DMS53 treated with DMSO at 0.1 percent for 48 hours (cell line): ENCODE measurements at regions not wholly inside any gene's neighbourhood (a gene's known extent, or its start where the extent isn't known, plus 50 kb on each side); places are given as distances from the start of the nearest gene placed in this dataset.
A peak's percentile ranks its signal among the peaks of the same experiment; 100 is the strongest.
"Not testable (repeated sequence)": the region's sequence is repeated elsewhere in the genome, so short reads cannot be mapped to it uniquely, and the experiment has no call there.

Experiments used
- DNase-seq: peaks from one replicate; lab custom pipeline; 2025; ENCODE audit not compliant: unreplicated experiment; lab: John Stamatoyannopoulos, UW

DNA sequence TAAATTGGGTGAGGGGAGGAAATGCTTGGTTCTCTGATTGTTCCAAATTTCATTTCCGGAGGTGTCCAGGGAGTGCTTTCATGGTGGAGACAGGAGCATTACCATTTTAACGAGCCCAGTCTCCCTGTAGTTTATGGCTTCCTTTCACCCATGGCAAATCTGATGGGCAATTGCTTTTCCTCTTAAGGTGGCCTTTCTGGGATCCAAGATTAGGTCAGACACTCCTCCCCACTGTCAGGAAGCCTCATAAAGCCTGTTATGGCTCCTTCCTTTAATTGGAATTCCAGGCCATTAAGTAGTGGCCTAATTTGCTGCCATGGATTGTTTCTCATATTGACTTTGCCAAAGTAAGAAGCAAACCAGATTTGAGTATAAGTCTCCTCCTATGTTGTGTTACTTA is 157.8 kb downstream of the PDCD6IP start:
- DNase-seq = no peak

DNA sequence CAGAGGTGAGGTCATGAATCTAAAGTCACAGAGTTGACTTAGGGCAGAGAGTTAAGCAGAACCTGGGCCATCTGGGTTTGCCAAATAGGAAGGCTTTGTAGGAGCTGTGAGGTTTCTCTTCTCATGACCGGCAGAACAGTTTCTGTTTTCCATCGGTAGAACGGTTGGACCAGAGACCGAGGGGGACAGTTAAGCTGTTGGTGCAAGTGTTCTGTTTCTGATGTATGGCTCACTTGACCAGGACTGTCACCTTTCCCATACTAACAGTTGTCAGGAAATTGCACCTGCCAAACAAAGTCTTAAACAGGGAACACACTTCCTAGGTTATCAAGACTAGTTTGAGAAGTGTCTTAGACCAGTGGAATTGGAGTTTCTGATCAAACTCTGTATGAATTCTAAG is 158.3 kb downstream of the PDCD6IP start:
- DNase-seq = no peak

DNA sequence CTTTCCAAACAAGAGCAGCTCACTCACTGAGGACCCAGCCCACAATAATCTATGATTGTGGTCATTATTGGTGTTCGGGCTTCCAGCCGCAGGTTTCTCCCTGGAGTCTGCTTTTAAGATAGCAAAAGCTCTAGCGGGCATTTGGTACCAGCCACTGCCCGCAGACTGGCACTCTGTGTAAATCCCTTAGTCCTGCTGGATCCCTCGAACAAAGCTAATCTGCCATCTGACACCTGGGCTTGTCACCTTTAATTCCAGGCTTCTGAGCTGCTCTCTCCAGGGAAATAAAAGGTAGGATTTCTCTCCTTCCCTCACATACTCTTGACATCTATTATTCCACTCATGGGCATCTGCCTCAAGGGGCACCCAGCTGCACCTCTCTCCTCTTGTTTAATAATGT is 158.7 kb downstream of the PDCD6IP start:
- DNase-seq = no peak

DNA sequence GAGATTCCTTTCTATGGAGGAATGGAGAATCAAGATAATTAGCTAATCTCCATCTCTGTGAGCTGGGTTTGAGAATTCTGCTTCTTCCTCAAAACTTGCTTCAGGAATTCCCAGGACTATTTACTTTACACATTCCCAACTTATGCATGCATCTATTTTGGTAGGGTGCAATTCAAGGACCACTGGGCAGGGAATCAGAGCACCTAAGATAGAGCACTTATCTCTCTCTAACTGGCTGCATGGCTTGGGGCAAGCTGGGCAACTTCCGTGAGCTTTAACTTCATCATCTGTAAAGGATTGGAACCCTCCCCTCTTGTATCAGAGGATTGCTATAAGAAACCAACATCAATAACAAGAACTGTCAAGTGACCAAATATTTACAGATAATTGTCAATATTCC is 160.2 kb downstream of the PDCD6IP start:
- DNase-seq = no peak

DNA sequence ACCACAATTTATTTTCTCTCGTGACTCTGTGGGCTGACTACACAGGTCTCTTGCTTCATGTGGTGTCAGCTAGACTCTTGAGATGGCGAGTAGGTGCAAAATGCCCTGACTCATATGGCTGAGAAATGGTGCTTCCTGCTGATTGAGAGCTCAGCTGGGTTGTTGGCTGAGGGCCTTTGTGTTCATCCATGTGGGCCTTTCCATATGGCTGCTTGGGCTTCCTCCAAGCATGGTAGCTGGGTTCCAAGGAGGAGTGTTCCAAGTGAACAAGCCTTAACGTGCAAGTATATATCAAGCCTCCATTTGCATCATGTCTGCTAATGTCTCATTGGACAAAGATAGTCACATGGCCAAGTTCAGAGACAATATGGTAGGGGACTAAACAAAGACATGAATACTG is 164.0 kb downstream of the PDCD6IP start:
- no peak for DNase-seq

DNA sequence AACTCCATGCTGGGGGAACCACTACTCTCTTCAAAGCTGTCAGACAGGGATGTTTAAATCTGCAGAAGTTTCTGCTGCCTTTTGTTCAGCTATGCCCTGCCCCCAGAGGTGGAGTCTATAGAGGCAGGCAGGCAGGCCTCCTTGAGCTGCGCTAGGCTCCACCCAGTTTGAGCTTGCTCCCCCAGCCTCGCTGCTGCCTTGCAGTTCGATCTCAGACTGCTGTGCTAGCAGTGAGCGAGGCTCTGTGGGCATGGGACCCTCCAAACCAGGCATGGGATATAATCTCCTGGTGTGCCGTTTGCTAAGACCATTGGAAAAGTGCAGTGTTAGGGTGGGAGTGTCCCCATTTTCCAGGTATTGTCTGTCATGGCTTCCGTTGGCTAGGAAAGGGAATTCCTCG is 171.8 kb downstream of the PDCD6IP start:
- DNase-seq = not testable (repeated sequence)

DNA sequence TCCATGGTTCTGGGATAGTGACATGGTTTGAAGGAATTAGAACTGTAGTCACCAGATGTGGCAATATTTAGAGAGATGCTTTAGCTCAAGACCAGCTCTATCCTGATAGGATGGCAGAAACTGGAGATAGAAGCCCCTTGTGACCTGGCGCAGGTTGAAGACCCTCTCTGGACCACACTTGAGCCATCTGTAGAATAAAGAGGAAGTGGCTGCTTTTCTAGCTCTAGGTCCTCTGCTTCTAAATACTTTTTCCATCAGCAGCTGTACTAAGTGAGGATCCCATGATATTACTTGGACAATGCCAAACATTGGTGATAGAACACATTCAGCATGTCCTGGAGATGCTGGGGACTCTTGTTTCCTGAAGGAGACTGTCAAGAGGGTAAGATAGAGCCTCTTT is 172.6 kb downstream of the PDCD6IP start:
- no peak for DNase-seq

DNA sequence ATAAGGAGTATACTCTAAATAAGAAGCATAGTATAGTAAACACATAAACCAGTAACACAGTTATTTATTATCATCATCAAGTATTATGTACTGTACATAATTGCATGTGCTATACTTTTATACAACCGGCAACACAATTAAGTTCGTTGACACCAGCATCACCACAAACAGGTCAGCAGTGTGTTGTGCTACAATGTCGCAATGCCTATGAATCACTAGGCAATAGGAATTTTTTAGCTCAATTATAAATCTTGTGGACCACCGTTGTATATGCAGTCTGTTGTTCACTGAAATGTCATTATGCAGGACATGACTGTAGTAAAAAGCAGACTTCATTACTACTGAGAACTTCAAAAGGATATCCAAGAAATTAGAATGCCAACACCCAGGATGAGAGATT is 177.0 kb downstream of the PDCD6IP start:
- DNase-seq = no peak

DNA sequence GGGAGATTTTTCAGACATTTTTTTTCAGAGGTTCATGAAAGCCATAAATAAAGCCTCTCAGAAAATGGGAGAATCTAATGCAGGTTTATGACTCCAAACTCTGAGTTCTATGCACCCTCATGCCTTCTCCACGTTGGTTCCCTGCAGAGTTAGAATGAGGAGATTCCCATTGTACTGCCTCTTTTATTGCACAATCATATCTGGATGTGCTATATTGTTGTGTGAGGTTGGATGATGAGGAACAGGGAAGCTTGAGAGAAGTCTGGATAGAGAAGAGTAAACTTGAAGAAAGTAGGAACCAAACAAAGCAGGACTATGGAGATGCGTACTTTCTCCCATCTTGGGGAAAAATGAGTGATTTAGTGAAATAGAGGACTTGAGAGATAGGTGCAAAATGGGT is 178.8 kb downstream of the PDCD6IP start:
- no peak for DNase-seq

DNA sequence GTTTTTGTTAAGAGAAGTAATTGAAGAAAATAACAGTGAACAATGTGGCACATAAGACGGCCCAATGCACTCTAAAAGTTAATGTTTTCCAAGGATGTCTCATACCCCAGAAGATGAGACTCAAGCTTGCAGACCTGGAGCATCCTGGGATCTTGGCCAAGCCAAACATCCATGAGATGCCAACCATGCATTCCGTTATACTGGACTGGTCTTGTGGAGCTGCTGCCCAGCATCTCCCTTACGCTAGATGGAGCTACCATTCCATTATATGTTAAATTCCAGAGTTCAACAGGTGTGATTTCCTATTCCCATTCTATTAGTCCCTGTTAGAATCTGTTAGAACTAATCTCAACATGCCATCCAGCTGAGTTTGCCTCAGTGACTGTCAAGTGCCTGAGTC is 181.8 kb downstream of the PDCD6IP start:
- DNase-seq = peak; percentile 14

DNA sequence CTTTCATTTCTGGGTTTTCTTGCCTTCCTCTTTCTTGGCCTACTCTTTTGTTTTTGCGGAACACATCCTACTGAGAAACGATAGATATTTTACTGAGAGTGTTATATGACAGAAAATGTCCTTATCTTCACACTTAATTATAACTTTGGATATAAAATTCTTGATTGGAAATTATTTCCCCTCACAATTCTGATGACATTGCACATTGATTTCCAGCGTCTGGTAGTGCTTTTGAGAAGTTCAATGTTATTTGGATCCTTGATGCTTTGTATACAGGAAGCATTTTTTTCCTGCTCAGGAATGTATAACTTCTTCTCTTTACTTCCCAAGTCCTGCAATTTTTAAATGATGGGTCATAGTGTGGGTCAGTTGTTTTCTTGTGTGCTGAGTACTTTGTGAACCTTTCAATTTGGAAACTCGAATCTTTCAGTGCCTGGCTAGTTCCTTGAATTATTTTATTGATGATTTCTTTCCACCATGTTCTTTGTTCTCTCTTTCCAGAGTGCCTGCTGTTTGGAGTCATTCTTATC is 183.9 kb downstream of the PDCD6IP start:
- no peak for DNase-seq

DNA sequence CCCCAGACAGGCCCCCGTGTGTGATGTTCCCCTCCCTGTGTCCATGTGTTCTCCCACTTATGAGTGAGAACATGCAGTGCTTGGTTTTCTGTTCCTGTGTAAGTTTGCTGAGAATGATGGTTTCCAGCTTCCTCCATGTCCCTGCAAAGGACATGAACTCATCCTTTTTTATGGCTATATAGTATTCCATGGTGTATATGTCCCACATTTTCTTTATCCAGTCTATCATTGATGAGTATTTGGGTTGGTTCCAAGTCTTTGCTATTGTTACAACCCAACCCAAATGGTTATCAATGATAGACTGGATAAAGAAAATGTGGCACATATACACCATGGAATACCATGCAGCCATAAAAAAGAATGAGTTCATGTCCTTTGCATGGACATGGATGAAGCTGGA is 184.5 kb downstream of the PDCD6IP start:
- not testable (repeated sequence) for DNase-seq

DNA sequence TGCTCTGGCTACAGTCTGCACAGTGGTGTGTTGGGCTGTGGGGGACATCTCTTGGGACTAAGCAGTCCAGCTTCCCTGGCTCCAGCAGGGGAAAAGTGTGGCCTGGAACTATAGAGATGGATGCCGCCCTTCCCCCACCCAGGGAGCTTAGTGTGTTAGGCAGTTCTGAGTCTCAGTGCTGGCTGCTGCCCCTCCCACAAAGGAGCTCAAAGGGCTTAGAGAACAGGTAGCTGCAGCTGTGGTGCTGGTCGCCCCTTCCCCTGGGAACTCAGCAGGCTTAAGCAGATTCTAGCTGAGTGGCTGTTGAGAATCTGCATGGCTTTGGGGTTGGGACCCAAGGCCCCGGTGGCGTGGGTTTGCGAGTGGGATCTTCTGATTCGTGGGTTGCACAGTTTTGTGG is 190.8 kb downstream of the PDCD6IP start:
- DNase-seq = no peak

DNA sequence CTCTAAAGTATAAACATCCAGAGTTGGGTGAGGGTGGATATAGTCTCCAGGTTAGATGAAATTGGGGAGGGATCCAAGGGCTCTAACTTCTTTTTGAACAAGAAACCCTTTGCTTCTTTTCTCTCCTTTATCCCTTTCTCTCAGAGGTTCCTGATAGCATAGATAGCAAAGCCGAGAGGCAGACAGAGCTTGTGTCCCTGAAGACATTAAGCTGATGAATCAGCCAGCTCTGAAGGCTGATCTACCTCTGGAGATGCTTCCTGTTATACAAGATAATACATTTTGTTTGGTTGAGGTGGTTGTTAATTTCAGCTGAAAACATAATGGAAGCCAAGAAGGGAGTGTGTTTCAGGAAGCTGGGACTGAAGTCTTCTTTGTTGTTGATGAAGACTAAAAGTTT is 193.2 kb downstream of the PDCD6IP start:
- DNase-seq = no peak

DNA sequence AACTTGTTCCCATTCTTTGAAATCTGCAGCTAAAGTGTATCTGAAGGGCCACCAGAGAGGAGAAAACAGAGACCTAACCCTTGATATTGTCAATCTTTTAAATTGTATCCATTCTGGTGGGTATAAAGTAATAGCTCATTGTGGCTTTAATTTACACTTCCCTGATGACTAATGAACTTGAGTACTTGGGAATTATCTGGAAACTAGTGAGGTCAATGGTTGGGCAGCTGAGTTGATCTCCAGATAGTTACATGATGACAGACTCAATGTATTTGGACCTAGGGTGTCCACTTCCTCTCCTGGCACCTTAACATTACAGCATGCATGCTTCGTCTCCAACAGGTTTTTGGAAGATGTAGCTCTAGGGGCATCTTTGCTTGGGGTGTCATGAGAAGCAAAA is 195.2 kb downstream of the PDCD6IP start:
- no peak for DNase-seq

DNA sequence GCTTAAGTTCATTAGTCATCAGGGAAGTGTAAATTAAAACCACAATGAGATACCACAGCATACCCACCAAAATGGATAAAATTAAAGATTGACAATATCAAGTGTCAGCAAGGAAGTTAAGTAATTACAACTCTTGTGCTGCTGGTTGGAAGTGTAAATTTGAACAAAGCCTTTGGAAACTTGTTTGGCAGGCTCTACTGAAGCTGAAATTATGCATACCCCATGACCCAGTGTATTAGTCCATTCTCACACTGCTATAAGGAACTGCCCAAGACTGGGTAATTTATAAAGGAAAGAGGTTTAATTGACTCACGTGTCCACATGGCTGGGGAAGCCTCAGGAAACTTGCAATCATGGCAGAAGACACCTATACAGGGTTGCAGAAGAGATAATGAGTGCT is 196.1 kb downstream of the PDCD6IP start:
- DNase-seq = no peak

DNA sequence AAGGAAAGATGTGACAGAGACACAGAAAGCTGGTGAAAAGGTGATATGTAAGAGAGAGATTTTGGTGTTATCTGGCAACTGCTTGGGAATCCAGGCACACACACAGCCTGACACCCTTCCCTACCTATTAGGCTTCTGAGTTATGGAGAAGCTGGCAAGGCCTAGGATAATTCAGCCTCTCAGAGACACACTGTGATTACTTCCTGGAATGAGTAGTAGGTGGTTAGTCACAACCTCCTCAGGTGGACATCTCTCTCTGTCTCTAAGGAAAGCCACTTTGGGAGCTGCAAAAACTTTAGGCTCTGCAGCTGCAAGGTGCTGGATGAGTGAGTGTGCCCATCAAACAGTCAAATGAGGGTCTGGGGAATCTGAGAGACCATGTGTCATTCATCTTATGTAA is 201.9 kb downstream of the PDCD6IP start:
- DNase-seq = no peak

DNA sequence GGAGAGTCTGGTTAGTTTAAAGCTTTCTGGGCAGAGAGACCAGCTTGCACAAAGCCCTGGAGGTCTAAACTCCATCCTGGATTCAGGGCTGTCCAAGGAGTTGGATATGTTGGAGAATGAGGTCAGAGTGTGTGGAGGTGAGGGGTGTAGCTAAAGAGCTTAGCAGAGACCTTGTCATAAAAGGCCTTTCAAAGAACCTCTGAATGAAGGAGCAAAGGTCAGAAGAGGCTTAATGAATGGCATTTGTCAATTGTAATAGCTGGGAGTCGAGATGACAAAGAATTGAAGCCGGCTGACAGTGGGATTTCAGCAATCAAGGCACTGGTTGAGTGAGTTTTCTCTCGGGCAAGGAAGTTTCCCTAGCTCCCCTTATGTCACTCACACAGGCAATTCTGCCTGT is 202.6 kb downstream of the PDCD6IP start:
- no peak for DNase-seq

DNA sequence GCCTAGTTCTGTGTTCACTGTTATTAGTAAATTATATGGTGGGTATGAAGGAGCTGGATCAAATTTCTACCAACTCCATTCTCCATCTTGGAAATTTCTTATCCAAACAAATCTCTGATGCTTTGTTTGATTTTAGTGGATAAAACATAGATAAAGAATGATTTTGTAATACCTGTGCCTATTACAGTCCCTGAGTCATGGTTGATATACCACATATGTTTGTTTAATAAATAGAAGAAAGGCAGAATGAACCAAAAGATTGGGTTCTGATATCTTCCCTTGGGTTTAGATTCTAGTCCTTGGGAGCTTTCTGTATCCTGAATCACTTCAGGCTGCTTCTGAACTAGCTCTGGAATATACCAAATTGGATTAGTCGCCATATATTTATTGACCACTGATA is 203.6 kb downstream of the PDCD6IP start:
- DNase-seq = no peak

DNA sequence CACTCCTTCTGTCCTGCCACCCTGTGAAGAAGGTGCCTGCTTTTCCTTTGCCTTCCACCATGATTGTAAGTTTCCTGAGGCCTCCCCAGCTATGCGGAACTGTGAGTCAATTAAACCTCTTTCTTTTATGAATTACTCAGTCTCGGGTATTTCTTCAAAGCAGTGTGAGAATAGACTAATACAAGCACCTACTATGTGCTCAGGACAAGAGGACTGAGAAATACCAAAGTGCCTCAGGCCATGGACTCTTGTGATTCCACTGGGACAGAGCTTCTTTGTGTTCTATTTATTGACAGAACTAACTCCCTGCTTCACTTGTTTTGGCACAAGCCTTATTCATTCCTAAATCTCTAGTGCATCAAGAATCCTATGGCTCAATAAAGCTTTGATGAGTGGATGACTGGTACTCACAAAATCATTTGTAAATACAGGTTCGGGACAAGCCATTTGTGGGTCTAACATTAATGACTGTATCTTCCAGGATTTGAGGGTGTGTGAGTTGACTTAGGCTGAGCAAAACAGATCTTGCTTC is 204.2 kb downstream of the PDCD6IP start:
- DNase-seq = no peak

DNA sequence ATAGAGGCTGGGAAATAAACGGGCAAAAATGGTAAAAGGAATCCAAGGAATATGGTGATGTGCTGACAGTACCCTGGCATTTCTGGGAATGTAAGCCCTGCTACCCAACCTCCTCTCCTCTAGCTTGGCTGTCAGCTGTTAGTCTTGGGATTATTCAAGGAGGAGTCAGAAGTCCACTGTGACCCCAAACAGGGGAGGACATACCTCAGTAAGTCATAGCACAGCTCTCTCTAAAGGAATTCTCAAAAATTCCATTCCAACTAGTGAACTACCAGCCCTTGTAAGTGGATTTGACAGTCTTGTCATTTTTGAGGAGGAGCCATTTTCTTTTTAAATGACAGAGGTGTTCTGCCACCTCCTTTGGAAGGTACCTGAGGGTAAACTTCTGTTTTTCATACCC is 207.5 kb downstream of the PDCD6IP start:
- DNase-seq = no peak

DNA sequence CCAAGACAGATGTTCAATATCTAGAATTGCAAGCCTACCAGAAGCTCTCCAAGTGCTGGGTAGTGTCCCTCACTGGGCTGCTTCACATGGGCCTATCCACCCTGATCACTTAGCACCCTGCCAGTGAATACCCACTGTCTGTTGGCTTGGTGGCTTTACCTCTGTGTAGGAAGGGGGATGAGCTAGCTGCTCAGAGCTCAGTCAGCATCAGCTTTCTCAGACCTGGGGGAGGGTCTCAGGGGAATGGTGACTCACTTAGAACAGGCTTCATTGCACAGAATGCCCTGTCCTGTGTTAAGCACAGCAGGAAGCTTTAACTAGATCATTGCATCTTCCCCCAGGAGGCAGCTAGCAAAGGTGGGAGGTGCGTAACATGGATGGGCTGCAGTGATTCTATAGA is 209.8 kb downstream of the PDCD6IP start:
- no peak for DNase-seq
